Calu3 (cell line): ENCODE measurements at regions not wholly inside any gene's neighbourhood (a gene's known extent, or its start where the extent isn't known, plus 50 kb on each side); places are given as distances from the start of the nearest gene placed in this dataset.

Experiments used
- BruUV-seq: library from RNA; stranded (reverse); fragments of 400-500 nt; replicated peaks from 2 replicates; lab custom pipeline; 2021; lab: Mats Ljungman, UMichigan
- CTCF ChIA-PET: fragments of 300-600 bp; sonication (Branson Sonifier 250); formaldehyde crosslinking; loops from one replicate; lab custom pipeline; 2022; ENCODE audit warnings: antibody characterized with exemption; lab: Charles Lee
- DNase-seq: peaks from one replicate; pipeline ENCODE4 v3.0.0; 2022
- H3K27ac Mint-ChIP-seq: one replicate; pipeline ENCODE4 v1.8.0; 2022; ENCODE audit warnings: mixed read lengths; ENCODE audit not compliant: unreplicated experiment
- H3K27me3 Mint-ChIP-seq: one replicate; pipeline ENCODE4 v1.8.0; 2022; ENCODE audit warnings: mixed read lengths; ENCODE audit not compliant: unreplicated experiment
- H3K36me3 Mint-ChIP-seq: one replicate; pipeline ENCODE4 v1.8.0; 2022; ENCODE audit warnings: mild to moderate bottlenecking, moderate library complexity, mixed read lengths; ENCODE audit not compliant: insufficient read depth, unreplicated experiment
- H3K4me1 Mint-ChIP-seq: one replicate; pipeline ENCODE4 v1.8.0; 2022; ENCODE audit warnings: mild to moderate bottlenecking, low read depth, mixed read lengths; ENCODE audit not compliant: unreplicated experiment
- H3K4me3 Mint-ChIP-seq: one replicate; pipeline ENCODE4 v1.8.0; 2022; ENCODE audit warnings: mild to moderate bottlenecking, low read depth, moderate library complexity, mixed read lengths; ENCODE audit not compliant: unreplicated experiment
- H3K9me3 Mint-ChIP-seq: one replicate; pipeline ENCODE4 v1.8.0; 2022; ENCODE audit warnings: low read depth, mixed read lengths; ENCODE audit not compliant: unreplicated experiment
- intact Hi-C: fragments of 100-400 bp; cut with micrococcal nuclease; formaldehyde crosslinking; loops from one replicate; pipeline ENCODE4 v1.10.0; 2022; ENCODE audit not compliant: unreplicated experiment
- TF ChIP-seq, protein P1 (sequence below): fragments of 200-600 bp; IDR thresholded peaks from one replicate; pipeline ENCODE4 v1.8.0; 2022; ENCODE audit warnings: antibody characterized with exemption; ENCODE audit not compliant: unreplicated experiment

DNA sequence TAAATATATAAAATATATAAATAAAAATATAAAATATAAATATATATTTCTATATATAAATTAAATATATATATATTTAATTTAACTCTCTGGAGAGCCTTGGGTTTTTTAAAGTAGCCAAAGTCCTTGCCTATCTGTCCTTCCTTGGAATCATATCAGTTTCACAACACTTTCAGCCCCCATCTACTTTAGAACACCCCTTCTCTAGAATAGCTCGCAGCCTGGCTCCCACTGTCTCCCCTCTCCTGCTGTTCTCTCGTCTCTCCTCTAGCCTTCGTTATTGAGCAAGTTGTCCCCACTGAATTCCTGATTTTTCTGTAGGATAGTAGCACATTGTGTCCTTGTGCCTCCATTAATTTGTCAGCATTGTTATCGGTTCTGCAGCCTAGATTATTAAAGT is 677.0 kb downstream of the RNF144A start:
- no peaks in the 10 kb centered on the region for H3K36me3 Mint-ChIP-seq
- no peak for DNase-seq
- H3K27ac Mint-ChIP-seq: peak overlapping the region; percentile 27
- TF ChIP-seq, protein P1, sequence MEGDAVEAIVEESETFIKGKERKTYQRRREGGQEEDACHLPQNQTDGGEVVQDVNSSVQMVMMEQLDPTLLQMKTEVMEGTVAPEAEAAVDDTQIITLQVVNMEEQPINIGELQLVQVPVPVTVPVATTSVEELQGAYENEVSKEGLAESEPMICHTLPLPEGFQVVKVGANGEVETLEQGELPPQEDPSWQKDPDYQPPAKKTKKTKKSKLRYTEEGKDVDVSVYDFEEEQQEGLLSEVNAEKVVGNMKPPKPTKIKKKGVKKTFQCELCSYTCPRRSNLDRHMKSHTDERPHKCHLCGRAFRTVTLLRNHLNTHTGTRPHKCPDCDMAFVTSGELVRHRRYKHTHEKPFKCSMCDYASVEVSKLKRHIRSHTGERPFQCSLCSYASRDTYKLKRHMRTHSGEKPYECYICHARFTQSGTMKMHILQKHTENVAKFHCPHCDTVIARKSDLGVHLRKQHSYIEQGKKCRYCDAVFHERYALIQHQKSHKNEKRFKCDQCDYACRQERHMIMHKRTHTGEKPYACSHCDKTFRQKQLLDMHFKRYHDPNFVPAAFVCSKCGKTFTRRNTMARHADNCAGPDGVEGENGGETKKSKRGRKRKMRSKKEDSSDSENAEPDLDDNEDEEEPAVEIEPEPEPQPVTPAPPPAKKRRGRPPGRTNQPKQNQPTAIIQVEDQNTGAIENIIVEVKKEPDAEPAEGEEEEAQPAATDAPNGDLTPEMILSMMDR: no peak
- no peaks in the 10 kb centered on the region for H3K27me3 Mint-ChIP-seq
- CTCF ChIA-PET: no interaction called here
- intact Hi-C loops: no loop called here
- no peaks in the 10 kb centered on the region for H3K4me1 Mint-ChIP-seq
- H3K9me3 Mint-ChIP-seq: no peaks in the 10 kb centered on the region
- no TSS peak for BruUV-seq
- H3K4me3 Mint-ChIP-seq: no peak overlapping the region

DNA sequence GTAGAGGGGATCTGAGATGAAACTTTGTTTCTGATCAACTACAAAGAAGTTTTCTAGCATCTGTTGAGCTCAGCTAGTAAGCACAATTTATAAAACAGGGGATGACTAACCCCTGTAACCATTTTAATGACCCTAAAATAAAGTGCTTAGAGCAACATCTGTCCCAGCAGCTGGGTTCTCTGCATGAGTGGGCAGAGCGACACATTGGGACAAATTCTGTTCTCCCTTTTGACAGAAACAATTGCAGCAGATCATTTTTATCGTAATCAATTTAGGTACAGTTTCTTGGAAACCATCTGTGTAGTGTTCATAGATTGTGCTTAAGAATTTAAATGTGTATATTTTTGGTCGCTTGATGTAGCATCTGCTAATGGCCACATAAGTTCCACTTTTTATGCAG is 678.0 kb downstream of the RNF144A start:
- Mint-ChIP-seq H3K27ac (no peak overlapping the region), H3K27me3 (no peaks in the 10 kb centered on the region), H3K9me3 (no peaks in the 10 kb centered on the region), H3K36me3 (no peaks in the 10 kb centered on the region), H3K4me1 (no peaks in the 10 kb centered on the region), H3K4me3 (no peak overlapping the region)
- BruUV-seq: no TSS peak
- TF ChIP-seq, protein P1: no peak
- no peak for DNase-seq
- CTCF ChIA-PET: no interaction called here
- intact Hi-C loops: no loop called here

DNA sequence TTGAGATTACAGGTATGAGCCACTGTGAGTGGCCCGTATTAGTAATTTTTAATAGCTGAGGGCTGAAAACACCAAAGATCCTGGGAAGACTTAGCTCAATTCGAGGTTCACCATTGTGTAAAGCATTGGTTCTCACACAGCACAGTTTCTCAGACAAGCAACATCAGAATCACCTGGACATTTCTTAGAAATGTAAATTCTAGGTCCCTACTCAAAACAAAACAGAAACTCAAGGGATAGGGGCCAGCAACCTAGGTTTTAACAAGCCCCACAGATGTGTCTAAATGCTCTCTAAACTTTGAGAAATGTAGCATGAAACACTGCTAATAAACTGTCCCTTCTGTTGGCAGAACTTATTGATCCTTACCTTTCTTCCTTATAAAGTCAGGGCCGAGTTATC is 681.2 kb downstream of the RNF144A start:
- CTCF ChIA-PET: no interaction called here
- Mint-ChIP-seq H3K4me1 (no peaks in the 10 kb centered on the region), H3K4me3 (no peak overlapping the region)

DNA sequence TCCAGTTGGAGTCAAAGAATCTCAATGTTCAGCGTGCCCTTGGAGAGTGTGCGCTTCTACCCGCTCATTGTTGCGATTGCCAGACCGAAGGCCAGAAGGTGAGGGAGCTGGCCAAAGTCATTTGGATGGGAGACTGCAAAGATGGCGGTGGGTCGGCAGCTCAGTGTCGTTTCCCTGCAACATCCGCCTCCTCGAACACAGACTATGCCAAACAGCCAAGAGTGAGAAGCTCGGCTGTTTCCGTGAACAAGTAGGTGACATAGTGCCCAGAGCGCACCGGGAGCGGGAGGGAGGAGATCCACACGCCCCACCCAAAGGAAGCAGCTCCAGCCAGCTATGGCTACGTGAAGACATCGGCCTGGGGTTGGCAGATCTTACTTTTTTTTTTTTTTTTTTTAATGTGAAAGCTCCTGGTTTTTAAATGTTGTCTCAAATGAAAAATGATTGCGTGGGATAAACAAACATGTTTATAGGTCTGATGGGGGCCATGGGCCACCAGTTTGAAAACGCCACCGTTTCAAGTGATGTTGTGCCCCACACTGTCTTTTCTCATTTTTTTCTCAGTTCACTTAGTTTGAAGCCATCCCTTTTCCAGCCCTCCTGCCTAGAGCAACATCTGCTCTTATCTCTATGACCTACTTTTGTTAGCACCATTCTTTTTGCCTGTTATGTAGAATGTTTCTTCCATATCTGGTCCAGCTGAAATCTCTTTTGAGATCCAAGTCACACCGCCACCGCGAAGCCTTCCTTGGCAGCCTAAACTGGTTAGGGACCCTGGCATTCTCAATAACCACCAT is 682.4 kb downstream of the RNF144A start:
- intact Hi-C loops: no loop called here
- CTCF ChIA-PET: no interaction called here
- Mint-ChIP-seq H3K27me3 (no peaks in the 10 kb centered on the region), H3K4me1 (no peaks in the 10 kb centered on the region), H3K4me3 (no peak overlapping the region), H3K9me3 (peaks cover 3% of the 10 kb centered on the region), H3K27ac (no peak overlapping the region), H3K36me3 (no peaks in the 10 kb centered on the region)
- TF ChIP-seq, protein P1: no peak
- BruUV-seq: no TSS peak
- no peak for DNase-seq

More for the DNA sequence above, 681.2 kb downstream of the RNF144A start:
- BruUV-seq: no TSS peak
- TF ChIP-seq, protein P1: no peak
- intact Hi-C loops: no loop called here
- Mint-ChIP-seq H3K27ac (no peak overlapping the region), H3K9me3 (peaks cover 3% of the 10 kb centered on the region), H3K36me3 (no peaks in the 10 kb centered on the region), H3K27me3 (no peaks in the 10 kb centered on the region)
- no peak for DNase-seq
